ENCODE measurements at regions not wholly inside any gene's neighbourhood (a gene's known extent, or its start where the extent isn't known, plus 50 kb on each side); places are given as distances from the start of the nearest gene placed in this dataset.

DNA sequence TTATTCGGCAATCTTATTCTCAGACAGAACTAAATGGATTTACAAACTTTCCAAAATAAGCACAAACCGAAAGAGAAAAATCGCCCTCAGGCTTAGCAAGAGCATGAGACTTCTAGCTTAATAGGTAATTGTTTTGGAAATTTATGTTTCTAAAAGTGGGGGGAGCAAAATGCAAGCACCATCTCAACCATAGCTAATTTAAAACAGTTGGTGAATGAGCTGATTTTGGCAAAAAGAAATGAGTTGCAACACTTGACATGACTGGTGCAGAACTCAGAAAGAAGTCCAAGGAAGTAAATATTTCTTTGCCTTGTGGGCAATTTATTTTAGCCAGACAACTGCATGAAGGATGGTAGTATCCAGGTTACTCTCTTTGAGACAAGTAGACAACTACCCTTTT lies 71.5 kb upstream of the PTGFR start:
- Histone ChIP-seq H3K27me3 (ENCODE audit: control insufficient read depth, insufficient read depth, low read length) (no peaks in the 10 kb centered on the region; the same call in 1 of the 2 replicates), H3K4me3 (ENCODE audit: low read depth, low read length) (no peak overlapping the region), H3K4me1 (ENCODE audit: control insufficient read depth, insufficient read depth, low read length) (no peaks in the 10 kb centered on the region; the same call in 1 of the 2 replicates), H3K9me3 (ENCODE audit: control insufficient read depth, insufficient read depth, low read depth, low read length) (no peaks in the 10 kb centered on the region), H3K9ac (ENCODE audit: low read length) (no peak overlapping the region), H3K36me3 (ENCODE audit: control insufficient read depth, insufficient read depth, low read length) (no peaks in the 10 kb centered on the region), H3K27ac (ENCODE audit: low read depth, low read length) (no peak overlapping the region)

DNA sequence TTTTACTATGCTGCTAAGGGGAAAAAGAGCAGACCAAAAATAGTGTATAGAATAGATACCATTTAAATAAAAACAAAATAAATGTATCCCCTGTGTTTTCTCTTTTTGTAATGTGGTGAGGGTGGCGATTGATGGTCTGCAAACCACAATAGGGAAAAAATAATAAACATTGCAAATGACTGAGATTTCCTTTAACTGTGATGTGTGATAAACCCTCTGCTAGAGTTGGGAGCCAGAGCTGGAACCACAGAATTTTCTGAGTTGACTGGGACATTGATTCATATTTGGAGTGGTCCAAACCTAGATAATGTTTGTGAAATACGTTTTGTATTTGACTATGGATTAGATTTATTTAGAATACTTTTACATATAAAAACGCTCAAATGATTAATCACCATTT lies 70.6 kb upstream of the PTGFR start:
- no peaks in the 10 kb centered on the region for H3K9me3 ChIP-seq (ENCODE audit: control insufficient read depth, insufficient read depth, low read depth, low read length)
- H3K4me3 ChIP-seq (ENCODE audit: low read depth, low read length), result no peak overlapping the region
- no peak overlapping the region for H3K9ac ChIP-seq (ENCODE audit: low read length)
- no peak overlapping the region for H3K27ac ChIP-seq (ENCODE audit: low read depth, low read length)
- no peaks in the 10 kb centered on the region; the same call in 1 of the 2 replicates for H3K4me1 ChIP-seq (ENCODE audit: control insufficient read depth, insufficient read depth, low read length)
- H3K36me3 ChIP-seq (ENCODE audit: control insufficient read depth, insufficient read depth, low read length), result no peaks in the 10 kb centered on the region
- no peaks in the 10 kb centered on the region; the same call in 1 of the 2 replicates for H3K27me3 ChIP-seq (ENCODE audit: control insufficient read depth, insufficient read depth, low read length)

DNA sequence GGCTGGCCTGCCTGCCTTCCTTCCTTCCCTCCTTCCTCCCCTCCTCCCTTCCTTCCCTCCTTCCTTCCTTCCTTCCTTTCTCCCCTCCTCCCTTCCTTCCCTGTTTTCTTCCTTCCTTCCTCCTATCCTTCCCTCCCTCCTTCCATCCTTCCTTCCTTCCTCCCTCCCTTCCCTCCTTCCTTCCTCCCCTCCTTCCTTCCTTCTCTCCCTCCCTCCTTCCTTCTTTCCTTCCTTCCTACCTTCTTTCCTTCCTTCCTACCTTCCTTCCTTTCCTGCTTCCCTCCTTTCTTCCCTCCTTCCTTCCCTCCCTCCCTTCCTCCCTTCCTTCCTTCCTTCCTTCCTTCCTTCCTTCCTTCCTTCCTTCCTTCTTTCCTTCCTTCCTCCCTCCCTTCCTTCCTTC lies 70.1 kb upstream of the PTGFR start:
- no peaks in the 10 kb centered on the region; the same call in 1 of the 2 replicates for H3K27me3 ChIP-seq (ENCODE audit: control insufficient read depth, insufficient read depth, low read length)
- H3K36me3 ChIP-seq (ENCODE audit: control insufficient read depth, insufficient read depth, low read length), result no peaks in the 10 kb centered on the region
- H3K9me3 ChIP-seq (ENCODE audit: control insufficient read depth, insufficient read depth, low read depth, low read length), result no peaks in the 10 kb centered on the region
- no peak overlapping the region for H3K9ac ChIP-seq (ENCODE audit: low read length)
- no peaks in the 10 kb centered on the region; the same call in 1 of the 2 replicates for H3K4me1 ChIP-seq (ENCODE audit: control insufficient read depth, insufficient read depth, low read length)
- H3K4me3 ChIP-seq (ENCODE audit: low read depth, low read length), result no peak overlapping the region
- no peak overlapping the region for H3K27ac ChIP-seq (ENCODE audit: low read depth, low read length)

DNA sequence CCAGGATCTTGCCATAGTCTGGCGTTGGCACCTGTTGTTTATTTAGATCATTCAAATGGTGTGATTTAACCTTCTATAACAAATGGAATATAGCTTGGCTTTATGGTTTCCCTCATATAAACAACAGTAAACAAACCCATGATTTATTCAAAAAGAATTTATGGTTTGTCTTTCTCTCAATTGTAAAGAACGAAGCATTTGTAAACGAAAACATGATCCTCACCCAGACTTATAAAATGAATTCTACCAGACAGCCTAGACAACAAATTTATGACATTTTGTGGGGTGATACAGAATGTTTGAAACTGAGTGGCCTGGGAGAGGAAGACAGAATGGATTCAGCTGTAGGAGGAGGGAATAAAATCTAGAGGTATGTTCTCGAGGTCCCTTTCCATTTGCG lies 66.1 kb upstream of the PTGFR start:
- Histone ChIP-seq H3K9ac (ENCODE audit: low read length) (no peak overlapping the region), H3K27me3 (ENCODE audit: control insufficient read depth, insufficient read depth, low read length) (no peaks in the 10 kb centered on the region; the same call in 1 of the 2 replicates), H3K36me3 (ENCODE audit: control insufficient read depth, insufficient read depth, low read length) (no peaks in the 10 kb centered on the region), H3K9me3 (ENCODE audit: control insufficient read depth, insufficient read depth, low read depth, low read length) (no peaks in the 10 kb centered on the region), H3K4me3 (ENCODE audit: low read depth, low read length) (no peak overlapping the region), H3K4me1 (ENCODE audit: control insufficient read depth, insufficient read depth, low read length) (no peaks in the 10 kb centered on the region), H3K27ac (ENCODE audit: low read depth, low read length) (no peak overlapping the region)

DNA sequence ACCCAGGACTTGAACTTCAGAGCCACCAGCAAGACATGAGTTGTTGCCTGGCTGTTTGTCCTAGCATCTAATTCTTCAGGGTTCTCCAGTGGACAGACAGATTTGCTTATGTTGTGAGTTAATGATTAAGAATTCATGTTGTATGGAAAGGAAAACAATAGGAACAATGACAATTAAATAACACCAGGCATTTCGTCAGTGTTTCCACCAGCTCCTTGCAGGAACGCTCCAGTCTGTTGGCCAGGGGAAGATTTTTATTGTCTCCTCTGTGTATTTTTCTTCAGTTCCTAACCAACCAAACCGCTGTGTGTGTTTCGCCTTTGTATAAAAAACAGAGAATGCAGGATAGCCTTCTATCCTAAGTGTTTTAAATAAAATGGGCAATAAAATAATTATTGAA lies 64.4 kb upstream of the PTGFR start:
- no peaks in the 10 kb centered on the region for H3K4me1 ChIP-seq (ENCODE audit: control insufficient read depth, insufficient read depth, low read length)
- no peak overlapping the region for H3K27ac ChIP-seq (ENCODE audit: low read depth, low read length)
- H3K36me3 ChIP-seq (ENCODE audit: control insufficient read depth, insufficient read depth, low read length), result no peaks in the 10 kb centered on the region
- H3K4me3 ChIP-seq (ENCODE audit: low read depth, low read length), result no peak overlapping the region
- H3K9ac ChIP-seq (ENCODE audit: low read length), result no peak overlapping the region
- H3K9me3 ChIP-seq (ENCODE audit: control insufficient read depth, insufficient read depth, low read depth, low read length), result no peaks in the 10 kb centered on the region
- H3K27me3 ChIP-seq (ENCODE audit: control insufficient read depth, insufficient read depth, low read length), result no peaks in the 10 kb centered on the region

DNA sequence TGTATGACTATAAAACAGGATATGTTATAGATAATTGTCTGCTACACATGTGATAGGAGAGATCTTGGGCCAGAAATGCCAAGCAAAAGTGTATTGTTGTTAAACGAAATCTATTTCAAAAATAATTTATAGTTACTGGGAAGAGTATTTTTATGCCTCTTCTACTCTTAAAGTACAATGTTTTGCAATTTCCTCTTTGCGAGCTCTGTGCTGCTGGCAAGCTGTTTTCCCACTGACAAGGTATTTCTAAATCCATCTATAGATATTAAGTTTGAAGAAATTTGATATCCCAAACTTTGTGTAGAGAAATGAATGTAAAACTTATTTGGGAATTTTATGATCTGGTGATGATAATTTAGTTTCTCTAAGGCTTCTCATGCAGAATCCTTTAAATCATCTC lies 63.3 kb upstream of the PTGFR start:
- H3K9ac ChIP-seq (ENCODE audit: low read length), result no peak overlapping the region
- no peaks in the 10 kb centered on the region for H3K9me3 ChIP-seq (ENCODE audit: control insufficient read depth, insufficient read depth, low read depth, low read length)
- no peaks in the 10 kb centered on the region for H3K4me1 ChIP-seq (ENCODE audit: control insufficient read depth, insufficient read depth, low read length)
- H3K27me3 ChIP-seq (ENCODE audit: control insufficient read depth, insufficient read depth, low read length), result no peaks in the 10 kb centered on the region
- H3K27ac ChIP-seq (ENCODE audit: low read depth, low read length), result no peak overlapping the region
- no peaks in the 10 kb centered on the region for H3K36me3 ChIP-seq (ENCODE audit: control insufficient read depth, insufficient read depth, low read length)
- H3K4me3 ChIP-seq (ENCODE audit: low read depth, low read length), result no peak overlapping the region

DNA sequence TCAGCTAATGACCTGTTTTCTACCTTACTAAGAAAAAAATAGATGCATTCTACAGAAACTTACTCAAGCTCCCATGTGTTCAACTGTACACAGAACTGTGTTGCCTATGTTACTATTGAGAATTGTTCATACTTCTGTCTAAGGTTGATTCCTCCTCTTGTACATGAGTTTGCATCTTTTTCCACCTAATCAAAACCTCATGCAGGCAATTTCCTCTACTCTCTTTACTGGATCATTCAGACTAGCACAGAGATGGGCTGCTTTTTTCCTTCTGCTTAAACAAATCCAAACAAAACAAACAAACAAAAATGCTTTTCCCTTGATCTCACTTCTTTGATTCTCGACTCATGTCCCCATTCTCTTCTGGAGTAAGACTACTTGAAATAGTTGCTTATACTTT lies 58.8 kb upstream of the PTGFR start:
- H3K36me3 ChIP-seq (ENCODE audit: control insufficient read depth, insufficient read depth, low read length), result no peaks in the 10 kb centered on the region
- H3K27me3 ChIP-seq (ENCODE audit: control insufficient read depth, insufficient read depth, low read length), result no peaks in the 10 kb centered on the region
- H3K27ac ChIP-seq (ENCODE audit: low read depth, low read length), result no peak overlapping the region
- no peak overlapping the region for H3K9ac ChIP-seq (ENCODE audit: low read length)
- H3K4me3 ChIP-seq (ENCODE audit: low read depth, low read length), result no peak overlapping the region
- H3K9me3 ChIP-seq (ENCODE audit: control insufficient read depth, insufficient read depth, low read depth, low read length), result no peaks in the 10 kb centered on the region
- H3K4me1 ChIP-seq (ENCODE audit: control insufficient read depth, insufficient read depth, low read length), result no peaks in the 10 kb centered on the region

DNA sequence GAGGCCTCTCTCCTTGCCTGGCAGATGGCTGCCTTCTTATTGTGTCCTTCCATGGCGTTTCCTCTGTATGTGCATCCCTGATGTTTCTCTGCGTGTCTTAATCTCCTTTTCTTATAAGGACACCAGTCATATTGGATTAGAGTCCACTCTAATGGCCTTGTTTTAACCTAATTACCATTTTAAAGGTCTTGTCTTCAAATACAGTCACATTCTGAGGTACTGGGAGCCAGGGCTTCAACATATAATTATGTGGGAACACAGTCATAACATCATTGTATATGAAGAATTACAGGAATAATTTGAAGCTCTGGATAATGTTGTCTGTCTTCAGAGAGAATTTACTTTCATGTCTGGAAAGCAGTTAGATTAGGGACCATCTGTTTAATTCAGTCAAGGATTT lies 56.4 kb upstream of the PTGFR start:
- Histone ChIP-seq H3K27ac (ENCODE audit: low read depth, low read length) (no peak overlapping the region), H3K36me3 (ENCODE audit: control insufficient read depth, insufficient read depth, low read length) (no peaks in the 10 kb centered on the region), H3K9me3 (ENCODE audit: control insufficient read depth, insufficient read depth, low read depth, low read length) (no peaks in the 10 kb centered on the region), H3K4me1 (ENCODE audit: control insufficient read depth, insufficient read depth, low read length) (no peaks in the 10 kb centered on the region), H3K4me3 (ENCODE audit: low read depth, low read length) (no peak overlapping the region), H3K27me3 (ENCODE audit: control insufficient read depth, insufficient read depth, low read length) (no peaks in the 10 kb centered on the region), H3K9ac (ENCODE audit: low read length) (no peak overlapping the region)

DNA sequence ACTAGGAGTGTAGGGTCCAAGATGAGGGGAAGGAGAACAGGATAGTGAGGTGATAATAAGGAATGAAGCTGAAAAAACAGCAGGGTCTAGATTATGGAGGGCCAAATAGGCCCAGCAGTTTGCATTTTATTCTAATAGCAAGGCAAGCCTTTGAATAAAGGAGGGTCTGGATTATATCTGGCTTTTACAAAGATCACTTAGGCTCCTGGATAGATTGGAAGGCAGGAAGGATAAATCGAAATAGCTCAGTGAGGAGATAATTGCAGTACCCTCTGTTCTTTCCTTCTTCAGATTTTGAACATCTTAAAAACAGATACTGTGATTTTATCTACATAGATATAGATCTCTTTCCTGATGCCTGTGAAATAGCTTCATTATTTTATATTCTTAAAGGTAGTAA lies 53.8 kb upstream of the PTGFR start:
- Histone ChIP-seq H3K4me1 (ENCODE audit: control insufficient read depth, insufficient read depth, low read length) (no peaks in the 10 kb centered on the region), H3K27ac (ENCODE audit: low read depth, low read length) (no peak overlapping the region), H3K4me3 (ENCODE audit: low read depth, low read length) (no peak overlapping the region), H3K9me3 (ENCODE audit: control insufficient read depth, insufficient read depth, low read depth, low read length) (no peaks in the 10 kb centered on the region), H3K36me3 (ENCODE audit: control insufficient read depth, insufficient read depth, low read length) (no peaks in the 10 kb centered on the region), H3K9ac (ENCODE audit: low read length) (no peak overlapping the region), H3K27me3 (ENCODE audit: control insufficient read depth, insufficient read depth, low read length) (no peaks in the 10 kb centered on the region)

DNA sequence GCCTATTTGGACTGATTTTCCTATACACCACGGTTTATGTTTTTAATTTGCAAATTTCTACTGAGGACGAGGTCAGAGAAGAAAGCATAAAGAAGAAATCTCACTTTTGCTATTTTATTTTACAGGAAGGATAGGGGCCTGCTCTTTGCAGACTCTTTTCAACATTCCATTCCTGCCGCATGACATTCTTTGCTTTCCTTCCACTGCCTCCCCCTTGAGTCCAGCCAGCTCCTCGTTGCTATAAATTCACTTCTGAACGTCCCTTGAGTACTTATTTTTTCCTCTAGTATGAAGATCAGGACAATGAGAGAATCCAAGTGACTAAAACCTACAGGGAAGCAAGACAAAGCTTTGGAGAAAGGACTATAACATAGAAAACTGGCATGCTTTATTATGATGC lies 53.4 kb upstream of the PTGFR start:
- no peaks in the 10 kb centered on the region for H3K9me3 ChIP-seq (ENCODE audit: control insufficient read depth, insufficient read depth, low read depth, low read length)
- H3K36me3 ChIP-seq (ENCODE audit: control insufficient read depth, insufficient read depth, low read length), result no peaks in the 10 kb centered on the region
- no peak overlapping the region for H3K27ac ChIP-seq (ENCODE audit: low read depth, low read length)
- H3K9ac ChIP-seq (ENCODE audit: low read length), result no peak overlapping the region
- H3K4me3 ChIP-seq (ENCODE audit: low read depth, low read length), result no peak overlapping the region
- H3K4me1 ChIP-seq (ENCODE audit: control insufficient read depth, insufficient read depth, low read length), result no peaks in the 10 kb centered on the region
- no peaks in the 10 kb centered on the region for H3K27me3 ChIP-seq (ENCODE audit: control insufficient read depth, insufficient read depth, low read length)

DNA sequence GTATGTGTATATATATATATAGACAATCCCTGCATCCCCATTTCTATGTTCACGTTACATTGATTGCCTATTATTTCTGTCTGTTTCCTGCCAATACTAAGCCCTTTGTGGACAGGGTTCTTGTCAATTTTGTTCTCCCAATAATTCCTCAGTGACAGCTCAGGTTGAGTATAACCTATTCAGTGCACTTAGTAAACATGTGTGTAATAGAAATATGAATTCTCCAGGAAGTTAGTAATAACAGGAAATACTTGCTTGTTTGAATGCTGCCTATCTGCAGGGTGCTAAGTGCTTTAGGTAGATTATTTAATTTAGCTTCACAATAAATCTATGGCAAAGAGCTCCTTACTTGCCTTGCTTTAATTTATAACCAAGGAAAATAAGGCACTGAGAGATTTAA lies 52.8 kb upstream of the PTGFR start:
- H3K9ac ChIP-seq (ENCODE audit: low read length), result no peak overlapping the region
- H3K4me1 ChIP-seq (ENCODE audit: control insufficient read depth, insufficient read depth, low read length), result no peaks in the 10 kb centered on the region
- H3K27me3 ChIP-seq (ENCODE audit: control insufficient read depth, insufficient read depth, low read length), result no peaks in the 10 kb centered on the region
- no peaks in the 10 kb centered on the region for H3K9me3 ChIP-seq (ENCODE audit: control insufficient read depth, insufficient read depth, low read depth, low read length)
- no peaks in the 10 kb centered on the region for H3K36me3 ChIP-seq (ENCODE audit: control insufficient read depth, insufficient read depth, low read length)
- no peak overlapping the region for H3K27ac ChIP-seq (ENCODE audit: low read depth, low read length)
- no peak overlapping the region for H3K4me3 ChIP-seq (ENCODE audit: low read depth, low read length)

DNA sequence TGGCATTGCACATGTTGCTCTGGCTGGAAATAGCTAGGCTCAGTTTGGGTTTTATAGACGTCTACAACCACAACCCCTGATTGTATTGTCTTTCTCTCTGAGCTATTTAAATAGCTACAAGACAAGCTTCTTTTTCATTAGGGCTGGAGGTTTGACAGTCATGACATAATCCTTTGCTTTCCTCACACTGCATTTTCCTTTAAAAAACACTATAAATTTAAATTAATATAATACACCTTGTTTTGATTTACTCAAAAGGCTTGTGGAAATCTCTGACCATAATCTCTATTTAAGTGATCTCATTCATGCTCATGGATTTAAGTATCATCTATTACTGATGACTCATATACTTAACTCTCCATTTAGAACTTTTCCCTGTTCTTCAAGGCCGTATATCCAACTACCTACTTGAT lies 50.4 kb upstream of the PTGFR start:
- no peak overlapping the region for H3K27ac ChIP-seq (ENCODE audit: low read depth, low read length)
- H3K4me1 ChIP-seq (ENCODE audit: control insufficient read depth, insufficient read depth, low read length), result no peaks in the 10 kb centered on the region
- no peaks in the 10 kb centered on the region for H3K36me3 ChIP-seq (ENCODE audit: control insufficient read depth, insufficient read depth, low read length)
- H3K4me3 ChIP-seq (ENCODE audit: low read depth, low read length), result no peak overlapping the region
- no peaks in the 10 kb centered on the region for H3K27me3 ChIP-seq (ENCODE audit: control insufficient read depth, insufficient read depth, low read length)
- no peaks in the 10 kb centered on the region for H3K9me3 ChIP-seq (ENCODE audit: control insufficient read depth, insufficient read depth, low read depth, low read length)
- no peak overlapping the region for H3K9ac ChIP-seq (ENCODE audit: low read length)
